CD4-positive, alpha-beta T cell (primary cell): ENCODE measurements at regions not wholly inside any gene's neighbourhood (a gene's known extent, or its start where the extent isn't known, plus 50 kb on each side); places are given as distances from the start of the nearest gene placed in this dataset.

ENCODE experiments used
- ATAC-seq: fragments of 200-7000 bp; cut with Tn5 transposase; one replicate; pipeline ENCODE4 v1.10.0; 2022; ENCODE audit warnings: mild to moderate bottlenecking; ENCODE audit not compliant: poor library complexity
- CTCF ChIA-PET: fragments of 350-600 bp; sonication (Branson Sonifier 250); formaldehyde crosslinking; loops from one replicate; lab custom pipeline; 2021; ENCODE audit warnings: antibody characterized with exemption, inconsistent platforms; lab: Charles Lee
- POLR2A ChIA-PET: fragments of 350-600 bp; sonication (Branson Sonifier 250); formaldehyde crosslinking; loops from one replicate; lab custom pipeline; 2021; ENCODE audit warnings: antibody characterized with exemption, inconsistent platforms; lab: Charles Lee
- DNase-seq, 14 experiments: peaks; one replicate each; pipeline ENCODE4 v3.0.0-alpha.2; 2013 to 2020; ENCODE audit warnings: mixed read lengths in 2 of 14
- H3K27ac ChIP-seq, 2 donors: one replicate each; pipeline versions ENCODE4 v1.5.1 to v1.7.0; 2013; ENCODE audit warnings: low read length in 2 of 2, low read depth in 1 of 2, mild to moderate bottlenecking in 1 of 2
- H3K27me3 ChIP-seq, 2 experiments: 1 replicate in 1 of 2; 2 replicates in 1 of 2; pipeline versions ENCODE4 v1.6.1 to v1.7.0; 2013; ENCODE audit warnings: low read length in 2 of 2, control low read depth in 1 of 2, mild to moderate bottlenecking in 1 of 2, moderate library complexity in 1 of 2; ENCODE audit not compliant: insufficient read depth in 2 of 2, control insufficient read depth in 1 of 2
- H3K36me3 ChIP-seq: one replicate; pipeline ENCODE4 v1.6.1; 2013; ENCODE audit warnings: low read length, control low read depth; ENCODE audit not compliant: insufficient read depth
- H3K4me1 ChIP-seq: one replicate; pipeline ENCODE4 v1.6.1; 2013; ENCODE audit warnings: low read length, control low read depth; ENCODE audit not compliant: insufficient read depth
- H3K4me3 ChIP-seq: one replicate; pipeline ENCODE4 v1.5.1; 2013; ENCODE audit warnings: mild to moderate bottlenecking, low read length, moderate library complexity
- H3K9me3 ChIP-seq, 2 experiments: 1 replicate in 1 of 2; 2 replicates in 1 of 2; pipeline versions ENCODE4 v1.6.1 to v1.7.0; 2013; ENCODE audit warnings: low read length in 2 of 2, mild to moderate bottlenecking in 2 of 2, control low read depth in 1 of 2, moderate library complexity in 1 of 2; ENCODE audit not compliant: control insufficient read depth in 1 of 2, insufficient read depth in 1 of 2
- H3K27ac Mint-ChIP-seq: one replicate; pipeline ENCODE4 v1.8.0; 2020; ENCODE audit warnings: mixed read lengths
- H3K27me3 Mint-ChIP-seq: one replicate; pipeline ENCODE4 v1.8.0; 2021; ENCODE audit warnings: mixed read lengths
- H3K36me3 Mint-ChIP-seq: one replicate; pipeline ENCODE4 v1.8.0; 2021; ENCODE audit warnings: low read depth, mixed read lengths
- H3K4me1 Mint-ChIP-seq: one replicate; pipeline ENCODE4 v1.8.0; 2021; ENCODE audit warnings: low read depth, mixed read lengths
- H3K4me3 Mint-ChIP-seq: one replicate; pipeline ENCODE4 v1.8.0; 2020; ENCODE audit warnings: mild to moderate bottlenecking, mixed read lengths
- H3K9me3 Mint-ChIP-seq: one replicate; pipeline ENCODE4 v1.8.0; 2020; ENCODE audit warnings: mixed read lengths
- CTCF ChIP-seq: fragments of 200-600 bp; IDR thresholded peaks from one replicate; pipeline ENCODE4 v1.8.0; 2022; ENCODE audit warnings: antibody characterized with exemption, mild to moderate bottlenecking
- intact Hi-C, 2 experiments: fragments of 100-400 bp; cut with DNase I in 1 of 2; cut with micrococcal nuclease in 1 of 2; formaldehyde crosslinking; loops; one replicate each; pipeline versions ENCODE4 v1.15.1 to v1.9.0; 2023 to 2025; cut with DNase I, micrococcal nuclease

- POLR2A ChIA-PET: no interaction called here
- no peak for ATAC-seq
- Mint-ChIP-seq H3K9me3 (peaks cover 8% of the 10 kb centered on the region), H3K36me3 (peaks cover 6% of the 10 kb centered on the region), H3K4me3 (no peak overlapping the region), H3K27me3 (no peaks in the 10 kb centered on the region), H3K27ac (no peak overlapping the region), H3K4me1 (no peaks in the 10 kb centered on the region)
- no peak overlapping the region for H3K27ac ChIP-seq
- H3K27me3 ChIP-seq: no peaks in the 10 kb centered on the region
- no peak for DNase-seq
- no peak for TF ChIP-seq CTCF
- H3K9me3 ChIP-seq: peaks cover 3 to 33% of the 10 kb centered on the region in 2 experiments
- no peaks in the 10 kb centered on the region for H3K36me3 ChIP-seq
- no peak overlapping the region for H3K4me3 ChIP-seq
- intact Hi-C loops: no loop called here
- H3K4me1 ChIP-seq: no peaks in the 10 kb centered on the region
- CTCF ChIA-PET: no interaction called here
These were observed 81.3 kb downstream of the SCGB2B2 start for GRCh38 chr19:34595683-34596082.

- ATAC-seq: no peak
- POLR2A ChIA-PET: no interaction called here
- no peak overlapping the region for H3K27ac Mint-ChIP-seq
These were observed 86.7 kb downstream of the SCGB2B2 start for GRCh38 chr19:34590228-34590627.

GRCh38 chr19:34589730-34590129 is 87.2 kb downstream of the SCGB2B2 start:
- POLR2A ChIA-PET: no interaction called here
- no peak for TF ChIP-seq CTCF
- no peak overlapping the region for H3K4me3 ChIP-seq
- peaks cover 0 to 33% of the 10 kb centered on the region in 2 experiments for H3K9me3 ChIP-seq
- Mint-ChIP-seq H3K9me3 (peaks cover 21% of the 10 kb centered on the region), H3K4me1 (no peaks in the 10 kb centered on the region), H3K27ac (no peak overlapping the region), H3K4me3 (no peak overlapping the region), H3K27me3 (peaks cover 6% of the 10 kb centered on the region), H3K36me3 (peaks cover 13% of the 10 kb centered on the region)
- no peak for ATAC-seq
- CTCF ChIA-PET: no interaction called here
- intact Hi-C loops: no loop called here
- DNase-seq: no peak
- H3K4me1 ChIP-seq: no peaks in the 10 kb centered on the region
- no peaks in the 10 kb centered on the region for H3K27me3 ChIP-seq
- H3K27ac ChIP-seq: no peak overlapping the region
- H3K36me3 ChIP-seq: no peaks in the 10 kb centered on the region

More at GRCh38 chr19:34590228-34590627, 86.7 kb downstream of the SCGB2B2 start:
- no peaks in the 10 kb centered on the region for H3K4me1 ChIP-seq
- no peak overlapping the region for H3K27ac ChIP-seq
- no peak for TF ChIP-seq CTCF
- H3K27me3 Mint-ChIP-seq: peaks cover 6% of the 10 kb centered on the region
- H3K36me3 Mint-ChIP-seq: peaks cover 13% of the 10 kb centered on the region
- H3K4me3 Mint-ChIP-seq: no peak overlapping the region
- H3K9me3 Mint-ChIP-seq: peaks cover 21% of the 10 kb centered on the region
- H3K36me3 ChIP-seq: no peaks in the 10 kb centered on the region
- no peaks in the 10 kb centered on the region for H3K4me1 Mint-ChIP-seq
- intact Hi-C loops: no loop called here
- peaks cover 0 to 33% of the 10 kb centered on the region in 2 experiments for H3K9me3 ChIP-seq
- CTCF ChIA-PET: no interaction called here
- no peak overlapping the region for H3K4me3 ChIP-seq
- H3K27me3 ChIP-seq: no peaks in the 10 kb centered on the region
- DNase-seq: no peak
